IPS DF 4.7 (cell line): ENCODE measurements at regions not wholly inside any gene's neighbourhood (a gene's known extent, or its start where the extent isn't known, plus 50 kb on each side); places are given as distances from the start of the nearest gene placed in this dataset.
"Not testable (repeated sequence)": the region's sequence is repeated elsewhere in the genome, so short reads cannot be mapped to it uniquely, and the experiment has no call there.

Source experiments
- DNase-seq: peaks from one replicate; pipeline ENCODE4 v3.0.0-alpha.2; 2013; ENCODE audit warnings: low spot score; ENCODE audit errors: extremely low read depth

GRCh38 chr4:178142724-178143123, 700.5 kb upstream of the AGA start:
- no peak for DNase-seq

- DNase-seq: no peak
Measured at GRCh38 chr4:178148106-178148505, 705.9 kb upstream of the AGA start.

GRCh38 chr4:178165251-178165950, 723.2 kb upstream of the AGA start:
- DNase-seq: no peak

- DNase-seq: no peak
Measured at GRCh38 chr4:178165951-178166308, 723.7 kb upstream of the AGA start.

- DNase-seq: no peak
Measured at GRCh38 chr4:178173771-178174170, 731.5 kb upstream of the AGA start.

- DNase-seq: no peak
Measured at GRCh38 chr4:178174756-178175155, 732.5 kb upstream of the AGA start.

GRCh38 chr4:178185517-178185916, 743.3 kb upstream of the AGA start:
- DNase-seq: no peak

- no peak for DNase-seq
Measured at GRCh38 chr4:178192611-178193010, 750.4 kb upstream of the AGA start.

- DNase-seq: no peak
Measured at GRCh38 chr4:178196751-178197374, 754.6 kb upstream of the AGA start.

- DNase-seq: no peak
Measured at GRCh38 chr4:178198691-178199090, 756.5 kb upstream of the AGA start.

- no peak for DNase-seq
Measured at GRCh38 chr4:178202422-178202821, 760.2 kb upstream of the AGA start.

- no peak for DNase-seq
Measured at GRCh38 chr4:178205826-178206225, 763.6 kb upstream of the AGA start.

GRCh38 chr4:178215309-178215708, 773.1 kb upstream of the AGA start:
- DNase-seq: no peak

- no peak for DNase-seq
Measured at GRCh38 chr4:178215763-178216162, 773.5 kb upstream of the AGA start.

GRCh38 chr4:178226421-178226820, 784.2 kb upstream of the AGA start:
- DNase-seq: not testable (repeated sequence)

GRCh38 chr4:178233906-178234305, 791.7 kb upstream of the AGA start:
- no peak for DNase-seq

GRCh38 chr4:178240891-178241290, 798.7 kb upstream of the AGA start:
- DNase-seq: no peak

- DNase-seq: no peak
Measured at GRCh38 chr4:178241601-178242118, 799.4 kb upstream of the AGA start.

GRCh38 chr4:178242655-178243054, 800.4 kb upstream of the AGA start:
- DNase-seq: no peak

GRCh38 chr4:178244785-178245184, 802.5 kb upstream of the AGA start:
- DNase-seq: no peak

- DNase-seq: no peak
Measured at GRCh38 chr4:178255172-178255571, 812.9 kb upstream of the AGA start.

GRCh38 chr4:178258603-178259002, 816.4 kb upstream of the AGA start:
- DNase-seq: no peak

- no peak for DNase-seq
Measured at GRCh38 chr4:178259566-178259965, 817.3 kb upstream of the AGA start.
